ENCODE measurements at regions not wholly inside any gene's neighbourhood (a gene's known extent, or its start where the extent isn't known, plus 50 kb on each side); places are given as distances from the start of the nearest gene placed in this dataset.

DNA sequence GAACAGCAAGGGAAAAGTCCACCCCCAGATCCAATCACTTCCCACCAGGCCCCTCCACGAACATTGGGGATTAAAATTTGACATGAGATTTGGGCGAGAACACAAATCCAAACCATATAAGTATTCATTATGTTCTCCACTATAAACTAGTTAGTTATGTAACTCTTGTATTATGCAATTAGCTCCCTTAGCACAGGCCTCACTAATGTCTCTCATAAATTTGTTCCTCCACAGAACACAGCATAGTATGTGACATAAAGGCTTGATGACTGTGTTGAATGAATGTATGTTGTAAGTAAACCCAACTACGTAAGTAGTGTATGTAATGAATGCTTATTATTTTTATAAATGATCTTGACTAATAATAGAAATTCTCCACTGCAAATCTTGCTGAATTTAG lies 223.3 kb upstream of the ZRANB2 start:
- H3K9me1 ChIP-seq (ENCODE audit: control insufficient read depth, insufficient read depth, low read length), result no peaks in the 10 kb centered on the region
- no peak overlapping the region for H3K9ac ChIP-seq (ENCODE audit: insufficient read depth in 1 of 2, low read depth in 2 of 2, low read length in 2 of 2)
- DNase-seq (ENCODE audit: extremely low read depth in 1 of 4, low spot score in 3 of 4) (no peak), FAIRE-seq (no peak), ATAC-seq (no peak)
- H3K4me3 ChIP-seq, result no peak overlapping the region
- no TSS peak for BruUV-seq (replicated peaks)
- ChIA-PET POLR2A (no interaction called here), CTCF (ENCODE audit: low intra/inter-chr PET ratio) (no interaction called here)
- no peaks in the 10 kb centered on the region for H3K9me3 ChIP-seq (replicated peaks; ENCODE audit: control insufficient read depth, insufficient read depth, low read depth, low read length)
- H3K27me3 ChIP-seq (ENCODE audit: control insufficient read depth in 2 of 2, insufficient read depth in 2 of 2, low read length in 2 of 2), result no peaks in the 10 kb centered on the region
- WGBS (ENCODE audit: insufficient coverage, low coverage, missing lambda C conversion rate), result 0% methylated on average over 3 of the region's 3 CpGs
- H2AFZ ChIP-seq (ENCODE audit: low read depth, low read length), result no peak overlapping the region
- H3K27ac ChIP-seq (ENCODE audit: extremely low read depth, low read depth, low read length), result no peak overlapping the region
- no peak overlapping the region for H3K4me2 ChIP-seq (ENCODE audit: insufficient read depth, low read length)
- intact Hi-C loops (cut with micrococcal nuclease) (no loop called here), in situ Hi-C loops (cut with MboI) (no loop called here)
- H3K79me2 ChIP-seq (ENCODE audit: control insufficient read depth, insufficient read depth, low read length), result no peaks in the 10 kb centered on the region
- H4K20me1 ChIP-seq (replicated peaks; ENCODE audit: control insufficient read depth, insufficient read depth, low read length), result no peaks in the 10 kb centered on the region
- H3K36me3 ChIP-seq (ENCODE audit: control insufficient read depth, insufficient read depth, low read length), result no peaks in the 10 kb centered on the region
- no peaks in the 10 kb centered on the region for H3K4me1 ChIP-seq (replicated peaks in 1 of 2; ENCODE audit: control insufficient read depth in 2 of 2, insufficient read depth in 2 of 2, low read length in 2 of 2)
- no peak for TF ChIP-seq HDAC8 (tag; IDR thresholded peaks at IDR 0.05)
- TF ChIP-seq POLR2H (tag; IDR thresholded peaks at IDR 0.05; ENCODE audit: low read depth), result no peak
- TF ChIP-seq PYGO2 (tag; IDR thresholded peaks at IDR 0.05), result no peak
- TF ChIP-seq MGA (IDR thresholded peaks at IDR 0.05), result no peak
- TF ChIP-seq HOXB6 (CRISPR knock-in tag; IDR thresholded peaks at IDR 0.05; ENCODE audit: borderline replicate concordance), result no peak
- TF ChIP-seq ZNF282 (CRISPR knock-in tag; IDR thresholded peaks at IDR 0.05), result no peak
- TF ChIP-seq ELF1 (tag; IDR thresholded peaks at IDR 0.05), result no peak
- no peak for TF ChIP-seq PCBP2 (IDR thresholded peaks at IDR 0.05; ENCODE audit: low read depth, low read length, poor library complexity, severe bottlenecking)
- no peak for TF ChIP-seq FOS (IDR thresholded peaks at IDR 0.05; ENCODE audit: extremely low read depth, insufficient read length)
- TF ChIP-seq, protein P1, sequence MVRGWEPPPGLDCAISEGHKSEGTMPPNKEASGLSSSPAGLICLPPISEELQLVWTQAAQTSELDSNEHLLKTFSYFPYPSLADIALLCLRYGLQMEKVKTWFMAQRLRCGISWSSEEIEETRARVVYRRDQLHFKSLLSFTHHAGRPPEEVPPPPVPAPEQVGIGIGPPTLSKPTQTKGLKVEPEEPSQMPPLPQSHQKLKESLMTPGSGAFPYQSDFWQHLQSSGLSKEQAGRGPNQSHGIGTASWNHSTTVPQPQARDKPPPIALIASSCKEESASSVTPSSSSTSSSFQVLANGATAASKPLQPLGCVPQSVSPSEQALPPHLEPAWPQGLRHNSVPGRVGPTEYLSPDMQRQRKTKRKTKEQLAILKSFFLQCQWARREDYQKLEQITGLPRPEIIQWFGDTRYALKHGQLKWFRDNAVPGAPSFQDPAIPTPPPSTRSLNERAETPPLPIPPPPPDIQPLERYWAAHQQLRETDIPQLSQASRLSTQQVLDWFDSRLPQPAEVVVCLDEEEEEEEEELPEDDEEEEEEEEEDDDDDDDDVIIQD (CRISPR knock-in tag; IDR thresholded peaks at IDR 0.05), result no peak
- no peak for TF ChIP-seq PML (IDR thresholded peaks at IDR 0.05; ENCODE audit: low read length)
- TF ChIP-seq ZNF263 (CRISPR knock-in tag; IDR thresholded peaks at IDR 0.05; ENCODE audit: borderline replicate concordance), result no peak
